Astrocyte of the spinal cord (primary cell): ENCODE measurements at regions not wholly inside any gene's neighbourhood (a gene's known extent, or its start where the extent isn't known, plus 50 kb on each side); places are given as distances from the start of the nearest gene placed in this dataset.
"Not testable (repeated sequence)": the region's sequence is repeated elsewhere in the genome, so short reads cannot be mapped to it uniquely, and the experiment has no call there.

Experiments used
- DNase-seq: peaks from one replicate; pipeline ENCODE4 v3.0.0; 2011; ENCODE audit warnings: low read depth, low spot score
- H3K4me3 ChIP-seq: 2 replicates; pipeline ENCODE4 v1.5.1; 2011; ENCODE audit warnings: low read depth, mild to moderate bottlenecking, low read length, moderate library complexity
- CTCF ChIP-seq: IDR thresholded peaks from 2 replicates; pipeline ENCODE4 v1.5.1; 2012; ENCODE audit warnings: low read depth, mild to moderate bottlenecking, low read length, inconsistent platforms
- in situ Hi-C: cut with HindIII; loops from 2 replicates; pipeline ENCODE4 v1.10.0; 2017; ENCODE audit warnings: low sequenced_read_pairs

- DNase-seq, H3K4me3 ChIP-seq, in situ Hi-C loops: not testable (repeated sequence)
These were observed 53.4 kb downstream of the AHSP start for GRCh38 chr16:31581065-31581464.

GRCh38 chr16:31601737-31602384 is 74.2 kb downstream of the AHSP start:
- H3K4me3 ChIP-seq, in situ Hi-C loops, DNase-seq: not testable (repeated sequence)

- no peak for DNase-seq
- TF ChIP-seq CTCF, result no peak
- in situ Hi-C loops, result no loop called here
- H3K4me3 ChIP-seq, result no peak overlapping the region
These were observed 90.4 kb downstream of the AHSP start for GRCh38 chr16:31618130-31618529.

- no peak for TF ChIP-seq CTCF
- in situ Hi-C loops, result no loop called here
- no peak overlapping the region for H3K4me3 ChIP-seq
- DNase-seq, result no peak
These were observed 108.7 kb downstream of the AHSP start for GRCh38 chr16:31636433-31636832.

GRCh38 chr16:31641279-31641678 is 113.6 kb downstream of the AHSP start:
- no peak overlapping the region for H3K4me3 ChIP-seq
- DNase-seq, result no peak
- no peak for TF ChIP-seq CTCF
- in situ Hi-C loops, result no loop called here

GRCh38 chr16:31655674-31656073 is 128.0 kb downstream of the AHSP start:
- DNase-seq, in situ Hi-C loops, H3K4me3 ChIP-seq: not testable (repeated sequence)

- no peak overlapping the region for H3K4me3 ChIP-seq
- TF ChIP-seq CTCF, result no peak
- in situ Hi-C loops, result no loop called here
- DNase-seq, result no peak
These were observed 137.2 kb downstream of the AHSP start for GRCh38 chr16:31664683-31665482.

- no peak for DNase-seq
- H3K4me3 ChIP-seq, result no peak overlapping the region
- TF ChIP-seq CTCF, result no peak
- in situ Hi-C loops, result no loop called here
These were observed 147.0 kb downstream of the AHSP start for GRCh38 chr16:31674686-31675085.
